ENCODE measurements at regions not wholly inside any gene's neighbourhood (a gene's known extent, or its start where the extent isn't known, plus 50 kb on each side); places are given as distances from the start of the nearest gene placed in this dataset.

DNA sequence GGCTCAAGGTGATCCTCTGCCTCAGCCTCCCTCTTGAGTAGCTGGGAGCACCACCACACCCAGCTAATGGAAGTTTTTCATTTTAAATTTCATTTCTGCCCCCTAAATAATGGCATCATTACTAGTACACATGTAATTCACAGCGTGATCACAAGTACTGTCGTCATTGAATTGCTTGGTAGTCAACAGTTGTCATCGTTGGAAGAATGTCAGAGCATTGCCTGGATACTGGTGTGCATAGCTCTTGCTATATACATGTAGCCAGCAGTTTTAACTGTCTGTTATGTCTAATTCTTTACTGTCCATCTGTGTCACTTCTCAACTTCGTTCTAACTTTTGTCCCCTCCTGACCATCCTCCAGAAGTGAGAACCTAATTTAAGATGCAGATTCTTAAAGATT lies 62.1 kb downstream of the CRPPA start:
- no peak for TF ChIP-seq POLR2A (IDR thresholded peaks at IDR 0.05)
- TF ChIP-seq, protein P1, sequence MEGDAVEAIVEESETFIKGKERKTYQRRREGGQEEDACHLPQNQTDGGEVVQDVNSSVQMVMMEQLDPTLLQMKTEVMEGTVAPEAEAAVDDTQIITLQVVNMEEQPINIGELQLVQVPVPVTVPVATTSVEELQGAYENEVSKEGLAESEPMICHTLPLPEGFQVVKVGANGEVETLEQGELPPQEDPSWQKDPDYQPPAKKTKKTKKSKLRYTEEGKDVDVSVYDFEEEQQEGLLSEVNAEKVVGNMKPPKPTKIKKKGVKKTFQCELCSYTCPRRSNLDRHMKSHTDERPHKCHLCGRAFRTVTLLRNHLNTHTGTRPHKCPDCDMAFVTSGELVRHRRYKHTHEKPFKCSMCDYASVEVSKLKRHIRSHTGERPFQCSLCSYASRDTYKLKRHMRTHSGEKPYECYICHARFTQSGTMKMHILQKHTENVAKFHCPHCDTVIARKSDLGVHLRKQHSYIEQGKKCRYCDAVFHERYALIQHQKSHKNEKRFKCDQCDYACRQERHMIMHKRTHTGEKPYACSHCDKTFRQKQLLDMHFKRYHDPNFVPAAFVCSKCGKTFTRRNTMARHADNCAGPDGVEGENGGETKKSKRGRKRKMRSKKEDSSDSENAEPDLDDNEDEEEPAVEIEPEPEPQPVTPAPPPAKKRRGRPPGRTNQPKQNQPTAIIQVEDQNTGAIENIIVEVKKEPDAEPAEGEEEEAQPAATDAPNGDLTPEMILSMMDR (IDR thresholded peaks at IDR 0.05) = no peak
- intact Hi-C loops (cut with DNase I) = no loop called here

DNA sequence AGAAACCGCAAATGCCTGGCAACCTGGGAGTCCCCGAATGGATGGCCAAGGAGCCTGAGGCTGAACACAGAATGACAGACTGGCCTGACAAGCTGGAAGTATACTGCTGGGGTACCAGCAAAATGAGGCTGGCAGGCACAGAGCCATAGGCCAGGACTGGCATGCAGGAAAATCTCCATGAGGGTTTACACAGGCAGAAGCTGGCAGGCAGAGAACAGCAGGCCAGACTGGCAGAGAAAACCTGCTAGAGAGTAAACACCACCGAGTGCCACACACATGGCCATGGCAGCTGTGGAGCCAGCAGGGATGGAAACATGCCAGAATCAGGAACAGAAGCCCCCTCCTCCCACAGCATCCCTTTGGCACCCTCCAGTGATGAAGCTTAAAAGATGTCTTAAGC lies 63.4 kb downstream of the CRPPA start:
- H3K9me3 ChIP-seq = no peaks in the 10 kb centered on the region
- no peak overlapping the region for H3K4me3 ChIP-seq (replicated peaks in 1 of 3)
- no peak overlapping the region for H3K27ac ChIP-seq
- no peaks in the 10 kb centered on the region for H3K27me3 ChIP-seq
- TF ChIP-seq POLR2A (IDR thresholded peaks at IDR 0.05) = no peak
- TF ChIP-seq, protein P1 (IDR thresholded peaks at IDR 0.05) = no peak
- WGBS, 2 donors = 71 to 91% methylated on average over 3 of the region's 3 CpGs
- no peaks in the 10 kb centered on the region for H3K4me1 ChIP-seq
- H3K36me3 ChIP-seq = no peaks in the 10 kb centered on the region
- no peak for DNase-seq
- intact Hi-C loops (cut with DNase I) = no loop called here

More for the DNA sequence above, 62.1 kb downstream of the CRPPA start:
- no peaks in the 10 kb centered on the region for H3K36me3 ChIP-seq
- H3K4me1 ChIP-seq = no peaks in the 10 kb centered on the region
- H3K27ac ChIP-seq = no peak overlapping the region
- no peak for DNase-seq
- WGBS, 2 donors = 69 to 86% methylated on average over 4 of the region's 4 CpGs
- H3K27me3 ChIP-seq = no peaks in the 10 kb centered on the region
- no peaks in the 10 kb centered on the region for H3K9me3 ChIP-seq
- no peak overlapping the region for H3K4me3 ChIP-seq (replicated peaks in 1 of 3)

DNA sequence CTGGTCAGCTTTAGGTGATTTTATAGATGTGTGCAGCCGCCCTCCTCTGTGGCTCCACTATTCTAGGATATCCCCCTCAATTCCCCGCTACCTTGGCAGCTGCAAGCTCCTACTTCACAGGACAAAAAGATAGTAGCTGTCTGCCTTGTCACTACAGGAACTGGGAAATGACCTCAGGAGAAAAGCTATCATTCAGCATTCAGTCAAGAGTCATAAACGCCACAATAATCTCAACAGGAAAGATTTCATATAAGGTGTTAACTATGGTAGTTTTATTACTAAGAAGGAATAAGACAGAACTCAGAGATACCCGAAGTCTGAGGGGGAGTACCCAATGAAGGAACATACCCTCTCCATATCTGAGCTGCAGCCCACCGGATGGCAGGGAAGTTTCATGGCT lies 63.9 kb downstream of the CRPPA start:
- Histone ChIP-seq H3K36me3 (no peaks in the 10 kb centered on the region), H3K4me3 (replicated peaks in 1 of 3) (no peak overlapping the region), H3K27me3 (no peaks in the 10 kb centered on the region), H3K9me3 (no peaks in the 10 kb centered on the region), H3K4me1 (no peaks in the 10 kb centered on the region), H3K27ac (no peak overlapping the region)
- TF ChIP-seq, protein P1 (IDR thresholded peaks at IDR 0.05) = no peak
- TF ChIP-seq POLR2A (IDR thresholded peaks at IDR 0.05) = no peak
- DNase-seq = no peak
- 96% methylated on average over 5 of the region's 5 CpGs for WGBS, 2 donors
- intact Hi-C loops (cut with DNase I) = no loop called here

DNA sequence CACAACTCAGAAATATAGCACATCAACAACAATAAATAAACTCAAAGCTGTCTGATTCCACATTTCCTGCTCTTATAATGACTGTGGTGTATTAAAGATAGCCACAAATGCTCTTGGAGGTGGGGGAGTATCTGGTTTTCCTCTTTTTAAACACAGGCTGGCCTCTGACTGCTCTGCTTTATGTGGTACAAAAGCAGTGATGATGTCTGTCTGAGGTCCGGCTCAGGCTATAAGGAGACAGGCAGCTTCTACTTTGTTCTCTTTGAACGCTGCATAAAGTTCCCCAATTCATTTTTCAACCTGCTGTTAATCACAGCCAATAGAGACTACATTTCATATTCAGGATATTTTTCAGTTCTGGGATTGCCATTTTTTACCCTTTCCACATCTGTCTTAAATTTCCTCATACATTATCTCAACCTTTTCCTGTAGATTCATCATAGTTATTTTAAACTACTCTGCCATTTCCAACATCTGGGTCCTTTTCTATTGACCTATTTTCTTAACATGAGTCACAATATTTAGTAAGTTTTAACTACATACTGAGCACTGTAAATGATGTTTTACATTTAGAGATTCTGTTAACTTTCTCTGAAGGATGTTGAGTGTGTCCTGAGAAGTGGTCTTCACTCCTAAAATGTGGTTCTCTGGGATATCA lies 64.9 kb downstream of the CRPPA start:
- Histone ChIP-seq H3K36me3 (no peaks in the 10 kb centered on the region), H3K9me3 (no peaks in the 10 kb centered on the region), H3K4me1 (no peaks in the 10 kb centered on the region), H3K27me3 (no peaks in the 10 kb centered on the region), H3K4me3 (replicated peaks in 1 of 3) (no peak overlapping the region), H3K27ac (no peak overlapping the region)
- intact Hi-C loops (cut with DNase I) = no loop called here
- TF ChIP-seq, protein P1 (IDR thresholded peaks at IDR 0.05) = no peak
- no peak for TF ChIP-seq POLR2A (IDR thresholded peaks at IDR 0.05)
- WGBS, 2 donors = 60 to 74% methylated on average over 2 of the region's 2 CpGs
- DNase-seq = no peak

DNA sequence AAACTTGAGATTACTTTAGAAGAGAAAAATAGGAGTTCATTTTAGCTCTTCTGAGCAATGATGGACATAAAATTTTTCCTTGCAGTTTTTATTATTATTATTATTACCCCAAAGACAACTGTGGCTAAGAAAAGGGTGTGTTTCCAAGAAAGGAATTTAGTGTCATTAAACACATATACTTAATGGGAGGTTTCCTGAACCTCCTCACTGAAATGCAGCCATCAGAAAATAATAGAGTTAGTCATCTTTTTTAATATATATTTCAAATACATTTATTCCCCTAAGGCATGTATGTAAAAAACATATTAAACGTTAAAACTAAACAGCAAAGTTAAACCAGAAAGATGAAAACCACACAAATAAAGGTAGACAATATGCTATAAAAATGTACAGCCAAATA lies 66.8 kb downstream of the CRPPA start:
- TF ChIP-seq, protein P1 (IDR thresholded peaks at IDR 0.05) = no peak
- no peak for TF ChIP-seq POLR2A (IDR thresholded peaks at IDR 0.05)
- Histone ChIP-seq H3K27ac (no peak overlapping the region), H3K36me3 (no peaks in the 10 kb centered on the region), H3K4me1 (no peaks in the 10 kb centered on the region), H3K9me3 (no peaks in the 10 kb centered on the region), H3K27me3 (no peaks in the 10 kb centered on the region), H3K4me3 (replicated peaks in 1 of 3) (no peak overlapping the region)
- intact Hi-C loops (cut with DNase I) = no loop called here
- 31 to 86% methylated on average over 1 of the region's 1 CpG for WGBS, 2 donors
- no peak for DNase-seq

All from thyroid gland (tissue), 4 donors.